ENCODE measurements at regions not wholly inside any gene's neighbourhood (a gene's known extent, or its start where the extent isn't known, plus 50 kb on each side); places are given as distances from the start of the nearest gene placed in this dataset. TPM values are rescaled to one million over a fixed set of nuclear protein-coding genes. Genes with fewer than 3 reads are reported as not detected.

GRCh38 chr13:60334310-60334709 lies 62.7 kb upstream of the TDRD3 start:
- POLR2A ChIA-PET, result no interaction called here
- H3K27ac ChIP-seq (ENCODE audit: low read depth, low read length), result no peak overlapping the region
- no peaks in the 10 kb centered on the region for H3K27me3 ChIP-seq (ENCODE audit: control insufficient read depth, insufficient read depth, low read length)
- no peak overlapping the region for H3K4me3 ChIP-seq (ENCODE audit: low read depth, low read length)
- no peaks in the 10 kb centered on the region for H3K9me3 ChIP-seq (ENCODE audit: control insufficient read depth, insufficient read depth, low read length)
- TF ChIP-seq CTCF (IDR thresholded peaks at IDR 0.05; ENCODE audit: low read depth, low read length), result no peak
- CTCF ChIA-PET, result interaction anchor here (0.5 to 3.5 kb wide), 10 partner anchors 8 to 652 kb away, joined by 3 to 26 read pairs (median 4); no protein-coding TSS in a partner anchor
- DNase-seq (ENCODE audit: low read depth, low spot score), result no peak

GRCh38 chr13:60335531-60335930 lies 61.5 kb upstream of the TDRD3 start:
- CTCF ChIA-PET, result interaction anchor here (0.6 to 3.5 kb wide), 15 partner anchors 10 to 1288 kb away, joined by 3 to 26 read pairs (median 4); partner anchors contain the start of gene TDRD3
- POLR2A ChIA-PET, result no interaction called here

GRCh38 chr13:60338754-60339153 lies 58.3 kb upstream of the TDRD3 start:
- ChIA-PET POLR2A (no interaction called here), CTCF (interaction anchor here (1.1 to 1.5 kb wide), 3 partner anchors 9 to 432 kb away, joined by 4 read pairs; no protein-coding TSS in a partner anchor)
- no peaks in the 10 kb centered on the region for H3K9me3 ChIP-seq (ENCODE audit: control insufficient read depth, insufficient read depth, low read length)
- H3K4me3 ChIP-seq (ENCODE audit: low read depth, low read length), result no peak overlapping the region
- no peak for DNase-seq (ENCODE audit: low read depth, low spot score)
- no peak for TF ChIP-seq CTCF (IDR thresholded peaks at IDR 0.05; ENCODE audit: low read depth, low read length)
- no peaks in the 10 kb centered on the region for H3K27me3 ChIP-seq (ENCODE audit: control insufficient read depth, insufficient read depth, low read length)
- no peak overlapping the region for H3K27ac ChIP-seq (ENCODE audit: low read depth, low read length)

More at GRCh38 chr13:60335531-60335930, 61.5 kb upstream of the TDRD3 start:
- H3K27ac ChIP-seq (ENCODE audit: low read depth, low read length), result no peak overlapping the region
- H3K27me3 ChIP-seq (ENCODE audit: control insufficient read depth, insufficient read depth, low read length), result no peaks in the 10 kb centered on the region
- no peak overlapping the region for H3K4me3 ChIP-seq (ENCODE audit: low read depth, low read length)
- no peak for DNase-seq (ENCODE audit: low read depth, low spot score)
- H3K9me3 ChIP-seq (ENCODE audit: control insufficient read depth, insufficient read depth, low read length), result no peaks in the 10 kb centered on the region
- TF ChIP-seq CTCF (IDR thresholded peaks at IDR 0.05; ENCODE audit: low read depth, low read length), result peak; percentile 62

- no peak overlapping the region for H3K27ac ChIP-seq (ENCODE audit: low read depth, low read length)
- no peak for TF ChIP-seq CTCF (IDR thresholded peaks at IDR 0.05; ENCODE audit: low read depth, low read length)
- H3K9me3 ChIP-seq (ENCODE audit: control insufficient read depth, insufficient read depth, low read length), result no peaks in the 10 kb centered on the region
- H3K4me3 ChIP-seq (ENCODE audit: low read depth, low read length), result no peak overlapping the region
- ChIA-PET CTCF (interaction anchor here (1.1 to 2.9 kb wide), 3 partner anchors 7 to 25 kb away, joined by 3 to 11 read pairs (median 3); no protein-coding TSS in a partner anchor), POLR2A (no interaction called here)
- H3K27me3 ChIP-seq (ENCODE audit: control insufficient read depth, insufficient read depth, low read length), result peaks cover 5% of the 10 kb centered on the region
- no peak for DNase-seq (ENCODE audit: low read depth, low spot score)
These were observed 53.0 kb upstream of the TDRD3 start for GRCh38 chr13:60343978-60344377.

GRCh38 chr13:60347174-60347573 lies 49.8 kb upstream of the TDRD3 start:
- POLR2A ChIA-PET, result no interaction called here
- CTCF ChIA-PET, result no interaction called here
- DNase-seq (ENCODE audit: low read depth, low spot score), result no peak
- H3K27ac ChIP-seq (ENCODE audit: low read depth, low read length), result no peak overlapping the region
- no peak for TF ChIP-seq CTCF (IDR thresholded peaks at IDR 0.05; ENCODE audit: low read depth, low read length)
- H3K27me3 ChIP-seq (ENCODE audit: control insufficient read depth, insufficient read depth, low read length), result peaks cover 5% of the 10 kb centered on the region
- H3K9me3 ChIP-seq (ENCODE audit: control insufficient read depth, insufficient read depth, low read length), result no peaks in the 10 kb centered on the region
- H3K4me3 ChIP-seq (ENCODE audit: low read depth, low read length), result no peak overlapping the region

Small RNA genes in the stretch of these regions (small RNA-seq; reads per million reads assigned to genes)
- gene AL359920.1 (ENCODE audit: insufficient read length, low read depth), result not detected

Data from AG04450 (cell line).